Activated CD8-positive, alpha-beta memory T cell treated with anti-CD3 and anti-CD28 coated beads, Interleukin-2, amount 50 U/mL, for 1 hour (primary cell): ENCODE measurements at regions not wholly inside any gene's neighbourhood (a gene's known extent, or its start where the extent isn't known, plus 50 kb on each side); places are given as distances from the start of the nearest gene placed in this dataset.

ENCODE experiments used
- DNase-seq: peaks from one replicate; pipeline ENCODE4 v3.0.0-alpha.2; 2020; ENCODE audit errors: extremely low read depth

- no peak for DNase-seq
Observed at GRCh38 chr1:36582066-36582755, 99.5 kb upstream of the CSF3R start.

DNA sequence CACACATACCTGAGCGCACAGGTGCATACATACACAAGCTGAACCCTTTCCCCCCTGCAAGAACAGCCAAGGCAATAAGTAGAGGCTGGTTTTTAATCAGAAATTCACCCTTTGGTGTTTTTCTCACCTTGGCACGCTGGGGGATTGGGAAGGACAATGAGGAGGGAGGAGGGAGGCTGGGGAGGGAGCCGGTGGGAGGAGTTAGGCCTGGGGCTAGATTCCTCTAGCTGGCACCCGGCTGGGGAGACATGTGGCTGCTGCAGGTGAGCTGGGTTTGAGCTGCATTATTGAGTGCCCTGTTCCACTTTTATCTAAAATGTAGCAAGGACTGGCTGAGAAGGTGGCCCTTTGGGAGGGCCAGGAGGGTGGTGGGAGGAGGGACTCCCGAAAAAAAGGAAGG lies 97.8 kb upstream of the CSF3R start:
- no peak for DNase-seq

GRCh38 chr1:36579039-36579438 lies 96.3 kb upstream of the CSF3R start:
- no peak for DNase-seq

DNA sequence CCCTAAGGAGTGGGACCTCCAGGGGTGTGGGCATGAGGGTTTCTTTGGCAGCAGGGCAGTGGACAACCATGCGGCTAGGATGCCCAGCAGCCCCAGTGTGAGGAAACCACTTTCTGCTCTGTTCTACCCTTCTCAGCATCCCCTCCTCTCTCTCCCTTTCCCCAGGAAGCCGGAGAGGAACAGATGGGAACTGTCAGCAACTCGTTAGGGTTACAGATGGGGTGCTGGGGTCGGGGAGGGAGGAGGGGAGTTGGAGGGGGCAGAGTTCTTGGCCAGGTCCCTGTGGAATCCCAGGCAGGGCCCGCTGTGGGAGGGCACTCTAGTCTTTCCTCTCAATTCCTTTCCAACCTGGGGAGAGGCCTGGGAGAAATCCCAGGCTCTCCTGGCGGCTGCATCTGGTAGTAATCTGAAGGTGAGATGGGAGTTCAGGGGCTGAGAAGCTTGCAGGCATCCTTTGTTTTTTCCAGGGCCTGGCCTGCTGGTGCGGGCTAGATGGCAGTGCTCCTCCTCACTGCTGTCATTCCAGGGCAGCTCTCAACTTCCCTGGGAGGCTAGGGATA lies 93.9 kb upstream of the CSF3R start:
- no peak for DNase-seq

- DNase-seq, result no peak
Observed at GRCh38 chr1:36576118-36576517, 93.4 kb upstream of the CSF3R start.

DNA sequence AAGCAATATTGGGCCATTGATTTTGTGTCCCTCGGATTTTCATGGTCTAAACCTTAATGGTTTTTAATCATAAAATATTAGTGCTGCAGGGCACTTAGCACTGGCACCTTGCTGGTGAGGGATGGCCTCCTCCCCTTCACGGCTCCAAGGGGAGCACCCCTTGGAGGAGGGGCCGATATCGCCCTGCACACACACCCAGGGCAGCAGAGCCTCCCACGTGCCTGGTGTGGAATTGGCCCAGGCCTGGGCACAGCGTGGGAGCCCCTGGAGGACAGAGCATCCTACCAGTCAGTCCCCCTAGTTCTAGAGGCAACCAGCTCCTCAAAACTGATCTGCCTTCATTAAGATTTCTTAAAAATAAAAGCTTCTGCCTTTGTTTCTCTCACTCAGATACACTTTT lies 90.7 kb upstream of the CSF3R start:
- no peak for DNase-seq

DNA sequence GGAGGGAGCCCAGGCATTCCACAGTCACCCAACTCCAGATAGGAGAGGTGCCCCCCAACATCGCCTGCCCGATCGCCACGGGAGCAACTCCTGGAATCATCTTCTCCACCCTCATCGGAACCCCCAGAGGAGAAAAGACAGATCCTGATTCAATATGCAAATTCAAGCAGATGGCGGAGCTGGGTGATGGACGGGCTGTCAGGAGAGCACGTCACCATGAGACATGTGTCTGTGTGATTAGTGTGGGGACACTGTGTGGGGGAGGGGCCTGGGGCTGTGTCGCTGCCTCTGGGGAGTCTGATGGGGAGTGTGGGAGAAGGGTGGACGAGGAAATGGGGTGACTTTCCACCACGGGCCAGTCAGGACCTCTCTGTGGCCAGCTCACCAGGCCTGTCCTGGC lies 90.2 kb upstream of the CSF3R start:
- no peak for DNase-seq

- no peak for DNase-seq
Observed at GRCh38 chr1:36572142-36572715, 89.5 kb upstream of the CSF3R start.

DNA sequence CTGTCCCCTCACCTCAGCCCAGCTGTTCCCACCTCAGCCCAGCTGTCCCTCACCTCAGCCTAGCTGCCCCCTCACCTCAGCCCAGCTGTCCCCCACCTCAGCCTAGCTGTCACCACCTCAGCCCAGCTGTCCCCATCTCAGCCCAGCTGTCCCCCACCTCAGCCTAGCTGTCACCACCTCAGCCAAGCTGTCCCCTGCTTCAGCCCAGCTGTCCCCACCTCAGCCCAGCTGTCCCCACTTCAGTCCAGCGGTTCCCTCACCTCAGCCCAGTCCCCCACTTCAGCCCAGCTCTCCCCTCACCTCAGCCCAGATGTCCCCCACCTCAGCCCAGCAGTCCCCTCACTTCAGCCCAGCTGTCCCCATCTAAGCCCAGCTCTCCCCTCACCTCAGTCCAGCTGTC lies 88.4 kb upstream of the CSF3R start:
- DNase-seq, result no peak

DNA sequence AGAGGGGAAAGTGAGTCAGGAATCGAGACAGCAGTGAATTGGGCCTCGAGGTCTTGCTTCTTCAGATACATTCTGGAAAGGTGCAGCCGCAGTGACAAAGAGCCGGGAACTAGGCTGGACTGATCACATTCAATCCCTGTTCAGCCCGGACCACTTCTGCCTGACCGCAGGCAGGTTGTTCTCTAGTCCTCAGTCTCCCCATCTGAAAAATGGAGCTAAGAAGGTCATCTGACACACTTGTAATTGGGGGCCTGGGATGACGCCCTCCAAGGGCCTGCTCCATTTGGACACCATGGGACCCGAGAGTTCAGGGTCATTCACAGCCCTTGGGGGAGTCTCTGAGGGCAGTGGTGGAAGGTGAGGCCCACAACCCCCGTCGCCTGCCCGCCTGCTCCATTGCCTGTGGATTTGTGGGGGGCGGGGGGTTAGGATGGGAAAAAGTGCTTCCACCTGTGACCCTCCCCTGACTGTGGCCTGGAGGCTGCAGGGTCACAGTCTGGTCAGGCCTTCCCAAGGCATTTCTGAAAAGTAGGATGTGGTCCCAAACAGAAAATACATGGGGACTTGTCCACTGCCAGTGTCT lies 87.9 kb upstream of the CSF3R start:
- DNase-seq, result no peak

- DNase-seq, result no peak
Observed at GRCh38 chr1:36570006-36570405, 87.3 kb upstream of the CSF3R start.

- no peak for DNase-seq
Observed at GRCh38 chr1:36567601-36568341, 85.1 kb upstream of the CSF3R start.

DNA sequence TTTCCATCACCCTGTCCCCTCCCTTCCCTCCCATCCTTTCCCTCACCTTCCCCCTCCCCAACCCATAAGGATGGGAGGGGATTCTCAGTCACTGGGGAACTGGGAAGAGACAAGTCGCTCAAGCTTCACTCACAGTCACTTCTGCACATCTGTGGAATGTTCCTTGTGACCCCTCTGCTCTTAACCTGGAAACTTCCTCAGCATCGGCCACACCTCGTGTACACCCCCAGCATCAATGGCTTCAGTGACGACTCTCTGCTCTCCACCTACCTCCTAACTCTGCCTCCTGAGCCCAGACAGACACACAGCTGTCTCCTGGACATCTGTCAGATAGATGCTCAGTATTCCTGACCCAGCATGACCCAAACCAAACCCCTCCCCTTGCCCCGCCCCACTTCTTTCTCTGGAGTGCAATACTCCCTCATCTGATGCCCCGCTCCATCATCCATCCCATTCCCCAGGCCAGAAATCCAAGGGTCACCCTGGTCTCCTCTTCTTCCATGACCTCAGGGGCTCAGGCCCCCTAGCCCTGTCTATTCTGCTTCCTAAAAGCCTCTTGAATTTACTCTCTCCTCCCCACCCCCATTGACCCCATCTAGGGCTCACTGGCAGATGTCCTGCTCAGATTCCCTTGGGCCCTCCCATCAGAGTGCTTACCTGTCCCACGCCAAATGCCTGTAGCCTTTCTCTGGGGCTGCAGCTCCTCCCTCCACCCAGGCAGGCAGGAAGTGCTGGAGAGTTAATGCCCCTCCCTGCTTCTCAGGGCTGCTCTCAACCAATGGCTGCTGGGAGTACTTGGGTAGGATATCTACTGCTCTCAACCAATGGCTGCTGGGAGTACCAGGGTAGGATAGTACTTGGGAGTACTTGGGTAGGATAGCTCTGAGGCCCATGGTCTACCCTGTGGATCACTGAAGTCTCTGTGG lies 83.1 kb upstream of the CSF3R start:
- DNase-seq, result no peak

- DNase-seq, result no peak
Observed at GRCh38 chr1:36562181-36562685, 79.5 kb upstream of the CSF3R start.

- DNase-seq, result no peak
Observed at GRCh38 chr1:36561361-36561724, 78.6 kb upstream of the CSF3R start.

DNA sequence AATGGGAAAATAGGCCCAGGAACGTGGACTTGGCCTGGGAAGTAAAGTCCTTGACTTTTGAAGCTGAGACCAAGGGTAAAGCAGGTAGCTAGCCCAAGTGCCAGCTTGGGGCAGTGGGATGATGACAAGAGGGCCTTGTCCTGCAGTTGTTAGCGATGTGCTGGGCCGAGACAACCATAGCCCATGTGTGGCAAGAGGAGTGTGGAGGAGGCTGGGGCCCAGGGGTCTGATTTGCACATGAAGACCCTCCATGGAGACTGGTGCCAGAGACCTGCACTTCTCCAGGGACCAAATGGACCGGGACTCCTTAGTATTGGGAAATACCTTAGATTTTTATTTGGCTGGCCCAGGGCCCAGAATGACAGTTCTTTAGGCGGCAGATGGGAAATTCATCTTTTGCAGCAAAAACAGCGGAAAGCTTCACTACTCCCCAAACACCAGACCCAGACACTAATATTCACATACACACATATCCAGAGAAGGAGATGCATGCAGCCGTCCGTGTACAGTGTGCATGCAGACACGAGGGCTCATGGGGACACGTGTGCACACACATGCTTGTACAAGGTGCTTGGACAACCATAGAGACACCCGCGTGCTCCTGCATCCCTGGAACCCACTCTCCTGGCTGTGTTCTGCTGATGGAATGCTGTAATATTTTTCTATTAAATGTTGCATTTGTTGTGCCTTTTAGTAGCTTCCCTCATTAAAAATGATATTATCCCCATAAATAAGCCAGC lies 78.1 kb upstream of the CSF3R start:
- no peak for DNase-seq

DNA sequence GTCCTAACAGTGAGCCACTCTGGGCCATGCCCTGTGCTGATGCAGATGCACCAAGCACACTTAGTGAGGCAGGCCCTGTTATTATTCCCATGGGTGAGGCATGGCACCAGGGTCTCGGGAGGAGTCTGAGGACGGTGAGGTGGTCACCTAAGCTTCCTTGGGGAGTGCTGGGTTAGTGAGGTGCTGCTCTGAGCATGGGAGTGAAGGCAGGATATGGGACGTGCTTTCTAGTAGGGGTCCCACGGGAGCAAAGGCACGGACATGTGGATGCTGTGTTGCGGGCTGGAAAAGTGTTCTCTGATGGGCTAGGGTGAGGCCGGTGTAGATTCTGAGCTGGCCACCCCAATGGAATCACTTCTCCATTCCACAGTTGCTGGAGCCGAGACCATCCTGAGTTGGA lies 77.5 kb upstream of the CSF3R start:
- DNase-seq, result no peak

- DNase-seq, result no peak
Observed at GRCh38 chr1:36559061-36559460, 76.3 kb upstream of the CSF3R start.

- no peak for DNase-seq
Observed at GRCh38 chr1:36557041-36558000, 74.6 kb upstream of the CSF3R start.
